ENCODE measurements at regions not wholly inside any gene's neighbourhood (a gene's known extent, or its start where the extent isn't known, plus 50 kb on each side); places are given as distances from the start of the nearest gene placed in this dataset.

GRCh38 chr18:21978546-21979170 is 190.7 kb upstream of the GATA6 start:
- SMC1A ChIA-PET (ENCODE audit: uncharacterized antibody, unreplicated experiment) = no interaction called here
- no peak for TF ChIP-seq NFXL1 (IDR thresholded peaks at IDR 0.05; ENCODE audit: borderline replicate concordance)
- no peak for TF ChIP-seq BRCA1 (IDR thresholded peaks at IDR 0.05; ENCODE audit: low read depth, low read length)
- no peak for TF ChIP-seq BHLHE40 (IDR thresholded peaks at IDR 0.05; ENCODE audit: borderline replicate concordance in 1 of 2, low read depth in 2 of 2, low read length in 1 of 2)
- no peak for TF ChIP-seq ZNF687 (IDR thresholded peaks at IDR 0.05)
- TF ChIP-seq KAT2A (conservative IDR thresholded peaks at IDR 0.05; ENCODE audit: control insufficient read depth, low read depth, low read length) = no peak
- no peak for TF ChIP-seq PRDM15 (CRISPR knock-in tag; IDR thresholded peaks at IDR 0.05)
- no peak for TF ChIP-seq ZBED1 (IDR thresholded peaks at IDR 0.05; ENCODE audit: borderline replicate concordance)
- no peak for TF ChIP-seq TBL1XR1 (IDR thresholded peaks at IDR 0.05; ENCODE audit: low read depth, low read length)
- TF ChIP-seq BMI1 (IDR thresholded peaks at IDR 0.05; ENCODE audit: borderline replicate concordance) = no peak
- TF ChIP-seq ZBTB33 (IDR thresholded peaks at IDR 0.05) = no peak
- no peak for TF ChIP-seq ATF3 (IDR thresholded peaks at IDR 0.05; ENCODE audit: borderline replicate concordance, extremely low read depth, low read depth, low read length)
- TF ChIP-seq PML (IDR thresholded peaks at IDR 0.05; ENCODE audit: low read length) = no peak
- no peak for TF ChIP-seq SPI1 (IDR thresholded peaks at IDR 0.05; ENCODE audit: borderline replicate concordance, insufficient read depth, low read depth, low read length)
- no peak for TF ChIP-seq SMAD1 (IDR thresholded peaks at IDR 0.05; ENCODE audit: low read depth, partially characterized antibody)

More at GRCh38 chr18:21978546-21979170, 190.7 kb upstream of the GATA6 start:
- no peaks in the 10 kb centered on the region for H3K36me3 ChIP-seq (ENCODE audit: control insufficient read depth in 2 of 2, insufficient read depth in 2 of 2, low read length in 1 of 2)
- no peak overlapping the region for H3K4me2 ChIP-seq (ENCODE audit: control insufficient read depth, insufficient read depth)
- WGBS (ENCODE audit: insufficient coverage, insufficient replicate concordance, low lambda C conversion rate, missing lambda C conversion rate) = 31% methylated on average over 11 of the region's 13 CpGs
- H3K9me3 ChIP-seq (replicated peaks; ENCODE audit: control insufficient read depth, insufficient read depth, low read length) = no peaks in the 10 kb centered on the region
- H4K20me1 ChIP-seq (ENCODE audit: control insufficient read depth, insufficient read depth) = no peaks in the 10 kb centered on the region
- BruUV-seq (replicated peaks) = no TSS peak
- H3K79me2 ChIP-seq (ENCODE audit: control insufficient read depth, insufficient read depth, low read length) = no peaks in the 10 kb centered on the region
- in situ Hi-C loops (cut with MboI) = no loop called here
- no peak overlapping the region for H3K9ac ChIP-seq (ENCODE audit: control insufficient read depth, insufficient read depth, low read length)
- H3K27ac ChIP-seq (ENCODE audit: control insufficient read depth, insufficient read depth) = no peak overlapping the region
- intact Hi-C loops (cut with micrococcal nuclease; ENCODE audit: unreplicated experiment) = no loop called here
- ChIA-PET CTCF (no interaction called here), POLR2A (no interaction called here), RAD21 (ENCODE audit: unreplicated experiment) (no interaction called here)
- FAIRE-seq (no peak), ATAC-seq (no peak), DNase-seq (ENCODE audit: low read depth, low spot score) (no peak)
- H2AFZ ChIP-seq (ENCODE audit: control insufficient read depth, low read depth, low read length) = no peak overlapping the region
- H3K4me1 ChIP-seq (ENCODE audit: control insufficient read depth, insufficient read depth, low read length) = no peaks in the 10 kb centered on the region
- no peak overlapping the region for H3K4me3 ChIP-seq
- H3K27me3 ChIP-seq (replicated peaks in 1 of 2; ENCODE audit: control insufficient read depth in 2 of 2, insufficient read depth in 2 of 2, low read length in 1 of 2) = no peaks in the 10 kb centered on the region
